GM13976 (cell line): ENCODE measurements at regions not wholly inside any gene's neighbourhood (a gene's known extent, or its start where the extent isn't known, plus 50 kb on each side); places are given as distances from the start of the nearest gene placed in this dataset.

Experiments used
- DNase-seq: peaks from one replicate; pipeline ENCODE4 v3.0.0; 2012; ENCODE audit warnings: low spot score
- CTCF ChIP-seq: IDR thresholded peaks from 2 replicates; pipeline ENCODE4 v1.5.1; 2012; ENCODE audit warnings: borderline replicate concordance, mild to moderate bottlenecking; ENCODE audit not compliant: insufficient read depth; ENCODE audit errors: extremely low read depth, missing control alignments, control extremely low read depth
- in situ Hi-C: fragments of 300-500 bp; cut with MboI; formaldehyde crosslinking; loops from one replicate; pipeline ENCODE4 v1.12.0; 2022; ENCODE audit warnings: low sequenced_read_pairs, mixed read lengths, inconsistent platforms; ENCODE audit not compliant: unreplicated experiment

GRCh38 chr1:177772386-177772960, 197.4 kb downstream of the SEC16B start:
- no peak for TF ChIP-seq CTCF
- DNase-seq = no peak
- in situ Hi-C loops = no loop called here

DNA sequence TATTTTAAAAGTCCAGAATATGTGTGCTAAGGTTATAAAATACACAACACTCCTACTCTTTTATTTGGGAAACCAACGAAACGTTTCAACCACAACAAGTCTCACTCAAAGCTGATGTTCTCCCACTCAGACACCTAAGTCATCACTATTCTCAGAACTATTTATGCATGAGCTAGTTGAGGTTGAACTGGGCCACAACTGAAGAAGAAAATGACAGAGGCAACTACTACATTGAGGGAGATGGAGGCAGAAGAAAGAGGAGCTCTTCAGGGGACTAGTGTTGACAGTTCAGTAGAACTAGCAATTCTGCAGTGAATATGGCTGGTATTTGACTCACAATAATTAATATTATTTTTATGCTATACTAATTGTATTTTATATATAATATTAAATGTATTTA, 198.2 kb downstream of the SEC16B start:
- no peak for TF ChIP-seq CTCF

DNA sequence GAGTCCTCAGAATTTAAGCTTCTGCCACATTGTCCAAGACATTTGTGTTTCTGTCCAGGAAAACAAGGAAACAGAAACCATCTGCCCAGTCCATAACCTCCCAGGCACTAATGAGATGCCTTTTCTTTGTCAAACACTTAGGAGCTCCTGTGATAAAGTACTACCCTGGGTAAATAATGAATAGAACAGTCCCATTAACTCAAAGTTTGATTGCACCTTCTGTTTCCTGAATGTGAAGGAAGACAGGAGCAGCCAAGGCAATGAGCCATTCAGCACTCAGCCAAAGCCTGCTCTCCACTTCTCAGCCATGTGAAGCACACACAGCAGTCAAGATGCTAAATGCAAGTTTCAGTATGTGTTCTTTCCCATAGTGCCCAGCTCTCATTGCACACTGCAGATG, 199.8 kb downstream of the SEC16B start:
- DNase-seq = no peak
- no peak for TF ChIP-seq CTCF
- in situ Hi-C loops = no loop called here

More for the DNA sequence above, 198.2 kb downstream of the SEC16B start:
- no peak for DNase-seq
- in situ Hi-C loops = no loop called here

DNA sequence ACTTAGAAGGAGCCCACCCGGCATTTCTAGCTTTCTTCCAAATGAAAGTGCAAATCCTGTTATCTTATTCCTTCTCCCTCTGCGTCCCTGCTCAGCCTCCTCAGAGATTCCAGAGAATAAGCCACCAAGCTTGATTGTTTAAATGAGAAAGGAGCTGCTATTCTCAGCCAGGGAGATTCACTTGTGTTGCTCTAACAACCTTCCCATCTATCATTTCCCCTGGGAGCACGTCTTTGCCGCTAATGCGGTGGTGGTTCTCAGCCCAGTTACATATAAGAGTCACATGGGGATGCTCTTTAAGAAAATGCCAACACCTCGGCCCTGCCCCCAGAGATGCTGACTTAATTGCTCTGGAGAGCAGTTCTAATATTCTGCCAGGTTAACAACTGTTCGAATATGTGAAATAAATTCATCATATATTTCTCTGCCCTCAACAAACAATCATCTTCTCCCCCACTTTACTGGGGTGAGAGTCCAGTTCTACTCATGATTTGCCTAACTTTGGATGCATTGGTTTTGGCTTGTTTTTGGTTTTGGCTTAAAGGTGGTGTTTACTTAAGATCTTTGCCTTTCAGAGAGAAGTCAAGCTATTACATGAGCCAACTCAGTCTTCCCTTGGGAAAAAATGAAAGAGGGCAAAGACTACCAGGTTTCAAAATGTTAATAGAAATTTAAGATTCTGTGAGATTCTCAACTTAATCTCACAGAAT, 213.9 kb downstream of the SEC16B start:
- no peak for TF ChIP-seq CTCF
- in situ Hi-C loops = no loop called here
- no peak for DNase-seq

DNA sequence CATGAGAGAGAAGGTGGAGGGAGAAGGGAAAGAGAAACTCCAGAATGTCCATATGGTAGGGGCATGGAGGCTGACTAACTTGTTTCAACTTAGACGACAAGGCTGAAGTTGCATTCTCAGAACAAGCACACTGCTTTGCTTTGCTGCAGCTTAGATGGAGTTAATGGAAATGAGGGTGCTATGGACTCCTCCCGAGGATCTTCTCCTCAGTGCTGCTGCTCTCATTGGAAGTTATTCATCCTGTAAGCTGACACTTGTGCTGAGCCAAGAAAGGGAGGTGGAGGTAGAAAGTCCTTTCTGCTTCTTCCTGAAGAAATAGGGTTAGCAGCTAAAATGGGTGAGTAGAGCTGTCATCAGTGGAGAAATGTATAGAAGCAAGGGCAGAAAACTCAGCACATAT, 215.3 kb downstream of the SEC16B start:
- no peak for TF ChIP-seq CTCF
- in situ Hi-C loops = no loop called here

GRCh38 chr1:177753655-177754054, 216.2 kb downstream of the SEC16B start:
- in situ Hi-C loops = no loop called here
- TF ChIP-seq CTCF = no peak
- no peak for DNase-seq

More for the DNA sequence above, 215.3 kb downstream of the SEC16B start:
- DNase-seq = no peak
